Stimulated activated CD4-positive, alpha-beta T cell treated with anti-CD3 and anti-CD28 coated beads, Interleukin-1b, Interleukin-23, amount 100 ng/mL, for 48 hours (primary cell): ENCODE measurements at regions not wholly inside any gene's neighbourhood (a gene's known extent, or its start where the extent isn't known, plus 50 kb on each side); places are given as distances from the start of the nearest gene placed in this dataset.

ENCODE experiments used
- DNase-seq: peaks from one replicate; pipeline ENCODE4 v3.0.0-alpha.2; 2020

DNA sequence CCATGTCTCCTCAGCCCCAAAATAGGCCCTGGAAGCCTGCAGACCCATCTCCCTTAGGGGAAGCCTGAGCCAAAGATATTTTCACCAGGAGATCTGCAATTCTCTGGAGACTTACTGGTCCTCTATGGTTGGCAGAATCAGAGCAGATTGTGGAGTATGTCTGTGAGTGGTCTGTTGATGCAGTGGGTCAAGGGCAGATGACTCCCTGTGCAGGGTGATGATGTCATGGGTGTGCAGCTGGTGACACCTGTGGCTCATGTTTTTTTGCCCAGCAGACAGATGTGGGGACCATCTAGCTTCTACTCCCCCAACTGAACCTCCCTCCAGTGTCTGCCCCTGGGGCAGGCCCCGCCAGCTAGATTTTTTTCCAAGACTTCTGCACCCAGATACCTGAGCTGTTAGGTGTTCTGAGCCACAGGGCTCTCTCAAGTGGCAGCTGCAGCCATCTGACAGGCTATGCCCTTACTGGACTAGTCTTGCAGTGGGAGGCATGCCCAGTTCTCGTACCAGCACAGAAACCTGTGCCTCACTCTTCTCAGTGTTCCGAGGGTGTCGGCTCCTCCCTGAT, 558.7 kb upstream of the LRRTM1 start:
- no peak for DNase-seq

DNA sequence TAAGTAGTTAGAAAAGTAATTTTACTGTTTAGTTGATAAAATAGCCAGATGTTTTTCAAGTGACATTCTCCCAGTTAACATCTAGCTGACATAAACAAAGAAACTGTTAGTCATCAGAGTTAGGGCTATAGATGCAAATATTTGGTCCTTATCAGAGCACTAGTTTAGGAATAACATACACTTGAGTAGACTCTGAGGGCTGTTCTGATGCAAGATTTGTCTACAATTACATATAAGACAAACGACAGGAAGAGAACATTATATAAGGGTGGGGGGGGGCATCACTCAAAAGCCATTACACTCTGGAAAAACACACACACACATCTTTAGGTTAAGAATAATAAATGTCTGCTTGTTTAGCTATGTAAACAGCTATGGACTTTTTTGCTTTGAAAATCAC, 554.4 kb upstream of the LRRTM1 start:
- no peak for DNase-seq

DNA sequence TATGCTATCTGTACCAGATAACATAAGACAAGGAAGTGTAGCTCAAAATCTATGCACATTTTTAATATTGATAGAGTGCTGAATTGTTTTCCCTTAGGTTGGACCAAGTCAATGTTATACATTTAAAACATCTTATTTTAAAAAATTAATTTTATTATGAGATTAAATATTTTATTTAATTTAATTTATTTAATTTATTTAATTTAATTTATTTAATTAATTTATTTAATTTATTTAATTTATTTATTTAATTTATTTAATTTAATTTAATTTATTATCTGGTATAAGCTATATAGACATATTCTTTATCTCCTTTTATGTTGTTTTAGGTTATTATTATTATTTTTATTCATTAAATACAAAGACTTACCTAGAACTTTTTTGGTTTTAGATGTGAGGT, 551.7 kb upstream of the LRRTM1 start:
- no peak for DNase-seq

DNA sequence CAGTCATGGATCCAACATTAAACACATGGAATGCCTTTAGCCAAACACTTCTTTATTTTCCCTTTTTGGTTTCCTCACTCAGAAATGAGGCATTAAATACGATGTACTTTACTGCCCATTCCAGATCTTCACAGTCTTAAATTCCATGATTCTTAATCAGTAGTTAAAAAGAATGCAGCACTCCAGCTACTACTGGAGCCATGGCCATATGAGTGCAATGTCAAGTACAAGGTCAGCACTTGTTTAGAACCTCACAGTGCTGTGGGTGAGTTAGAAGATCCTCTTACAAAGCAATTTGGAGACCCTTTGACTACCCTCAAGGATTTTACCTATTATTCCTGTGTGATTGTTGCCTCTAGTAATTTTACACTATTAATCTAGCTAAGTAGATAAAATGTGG, 550.3 kb upstream of the LRRTM1 start:
- DNase-seq = no peak

DNA sequence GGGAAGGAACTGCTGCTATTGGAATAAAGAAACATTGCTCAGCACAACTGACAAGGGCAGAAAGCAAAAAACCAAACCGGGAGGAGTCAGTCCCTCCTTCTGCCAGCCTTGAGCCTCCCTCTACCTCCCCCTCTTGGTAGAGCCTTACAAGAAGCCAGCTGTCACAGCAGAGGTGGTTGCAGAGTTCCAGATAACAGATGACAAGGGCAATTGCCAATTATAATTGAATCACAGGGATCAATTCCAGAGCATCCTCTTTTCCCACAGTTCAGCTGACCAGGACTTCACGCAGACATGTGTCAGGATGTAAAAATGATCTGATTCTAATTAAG, 548.2 kb upstream of the LRRTM1 start:
- no peak for DNase-seq

DNA sequence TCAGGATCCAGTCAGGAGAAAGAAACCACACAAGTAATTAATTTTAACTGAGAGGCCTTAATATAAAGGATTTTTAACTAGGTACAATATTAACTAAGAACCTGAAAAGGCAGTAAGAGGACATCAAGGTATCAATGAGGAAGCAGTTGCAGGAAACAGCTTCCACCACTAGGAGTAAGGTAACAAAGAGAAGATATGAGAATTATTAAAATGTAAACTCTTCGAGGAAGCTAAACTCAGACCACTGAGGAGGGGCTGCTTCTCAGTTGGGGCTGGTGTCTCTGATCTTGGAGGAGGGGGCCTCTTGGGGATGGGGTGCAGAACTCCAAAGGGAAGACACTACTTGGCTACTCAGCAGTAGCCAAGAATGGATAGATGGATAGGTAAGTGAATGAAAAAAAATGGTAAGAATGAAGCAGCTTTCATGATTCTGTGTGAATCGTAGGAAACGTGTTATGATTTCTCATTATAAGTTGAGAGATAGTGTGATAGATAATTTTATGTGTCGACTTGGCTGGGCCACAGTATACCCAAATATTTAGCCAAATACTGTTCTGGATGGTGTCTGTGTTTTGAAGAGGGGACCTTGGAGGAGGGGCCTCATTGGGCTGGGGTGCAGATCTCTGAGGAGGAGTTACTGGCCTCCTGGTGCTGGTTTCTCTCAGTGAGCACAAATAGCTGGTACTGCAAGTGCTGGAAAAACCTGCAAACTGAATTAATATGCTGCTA, 547.7 kb upstream of the LRRTM1 start:
- no peak for DNase-seq

DNA sequence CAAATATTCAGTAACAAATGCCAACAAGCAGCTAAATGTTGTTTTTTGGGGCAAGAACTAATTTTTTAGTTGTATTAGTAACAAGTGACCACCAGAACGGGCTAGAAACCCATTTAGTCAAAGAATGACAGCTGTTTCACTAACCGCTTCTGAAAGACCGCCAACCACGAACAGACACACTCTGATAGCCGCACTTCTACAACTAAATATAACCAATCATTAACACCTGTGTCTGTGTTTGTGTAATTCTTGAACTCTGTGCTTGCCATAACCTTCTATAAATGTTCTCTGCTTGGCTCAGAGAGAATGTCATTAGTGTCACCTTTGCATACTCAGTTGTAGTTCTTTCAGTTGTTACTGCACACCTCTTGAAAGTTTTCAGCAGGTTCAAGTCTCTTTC, 526.3 kb upstream of the LRRTM1 start:
- DNase-seq = no peak

DNA sequence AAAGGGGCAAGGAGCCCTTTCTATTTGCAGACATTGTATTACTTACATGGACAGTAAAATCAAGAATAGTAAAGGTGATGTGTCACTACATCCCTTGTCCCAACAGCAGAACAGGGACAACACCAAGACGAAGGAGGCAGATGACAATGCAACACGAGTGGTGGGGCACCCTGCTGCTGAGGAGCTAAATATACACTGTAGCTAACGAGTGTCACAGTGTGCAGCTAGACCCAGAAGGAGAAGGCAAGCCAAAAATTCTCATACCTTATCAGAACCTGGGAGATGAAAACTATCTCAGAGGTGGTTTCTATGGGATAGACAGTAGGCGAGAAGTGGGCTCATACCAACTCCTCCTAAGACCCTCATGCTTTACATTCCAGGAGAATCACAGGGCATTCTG, 518.4 kb upstream of the LRRTM1 start:
- no peak for DNase-seq

DNA sequence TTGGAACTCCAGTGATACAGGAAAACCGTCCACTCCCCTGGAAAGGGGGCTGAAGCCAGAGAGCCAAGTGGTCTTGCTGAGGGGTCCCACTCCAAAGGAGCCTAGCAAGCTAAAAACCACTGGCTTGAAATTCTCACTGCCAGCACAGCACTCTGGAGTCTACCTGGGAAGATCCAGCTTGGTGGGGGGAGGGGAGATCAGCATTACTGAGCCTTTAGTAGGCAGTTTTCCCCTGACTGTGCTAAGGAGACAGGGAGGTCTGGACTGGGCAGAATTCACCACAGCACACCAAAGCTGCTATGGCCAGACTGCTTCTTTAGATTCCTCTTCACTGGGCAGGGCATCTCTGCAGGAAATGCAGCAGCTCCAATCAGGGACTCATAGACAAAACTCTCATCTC, 510.7 kb upstream of the LRRTM1 start:
- DNase-seq = no peak

DNA sequence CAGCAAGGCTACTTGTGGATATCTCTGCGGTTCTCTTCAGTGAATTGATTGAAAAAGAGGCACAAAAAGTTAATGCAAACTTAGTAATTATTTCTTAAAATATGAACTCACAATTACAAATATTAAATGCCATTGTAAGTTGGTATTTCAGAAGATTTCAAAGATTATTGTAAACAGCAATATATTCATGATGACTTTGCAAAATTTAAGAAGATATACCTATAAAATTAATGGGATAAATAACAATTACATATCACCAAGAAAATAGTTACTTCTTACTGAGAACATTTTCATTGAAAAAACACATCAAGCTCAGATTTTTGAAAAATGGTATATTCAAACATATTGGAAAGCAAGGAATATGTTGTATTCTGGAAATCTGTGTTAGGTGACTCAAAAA, 482.0 kb upstream of the LRRTM1 start:
- no peak for DNase-seq

DNA sequence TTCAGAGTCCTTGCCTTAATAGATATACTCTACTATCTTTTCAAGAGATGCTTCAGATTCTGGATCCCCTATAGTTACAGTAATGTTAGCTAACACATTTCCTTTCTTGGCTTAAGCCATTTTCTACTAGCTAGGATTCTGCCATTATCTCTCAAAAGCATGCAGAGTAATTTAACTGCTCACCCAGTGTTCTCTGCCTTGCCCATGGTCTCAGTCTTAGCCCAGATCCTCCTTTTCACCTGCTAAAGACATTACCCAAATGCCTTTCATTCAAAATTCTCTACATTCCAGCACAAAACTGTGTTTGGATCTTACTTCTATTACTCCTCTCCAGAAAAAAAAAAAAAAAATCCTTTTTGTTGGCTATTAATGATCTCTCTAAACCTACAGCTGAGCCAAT, 474.2 kb upstream of the LRRTM1 start:
- DNase-seq = no peak

DNA sequence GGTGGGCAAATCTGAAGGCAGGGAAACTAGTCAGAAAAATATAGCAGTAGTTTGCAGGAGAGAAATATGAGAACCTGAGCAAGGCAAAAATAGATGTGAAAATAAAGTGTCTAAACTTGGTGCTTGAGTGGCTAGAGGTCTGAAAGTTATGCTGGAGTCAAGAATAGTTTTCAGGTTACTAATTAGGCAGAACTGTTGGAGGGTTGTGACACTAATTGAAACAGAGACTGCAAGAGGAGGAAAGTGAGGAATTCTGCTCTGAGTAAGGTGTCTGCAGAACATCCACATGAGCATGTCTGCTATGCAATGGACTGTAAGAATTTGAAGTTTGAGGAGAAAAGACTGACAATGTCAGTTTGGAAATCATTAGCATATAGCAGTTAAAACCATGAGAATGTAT, 444.0 kb upstream of the LRRTM1 start:
- no peak for DNase-seq

DNA sequence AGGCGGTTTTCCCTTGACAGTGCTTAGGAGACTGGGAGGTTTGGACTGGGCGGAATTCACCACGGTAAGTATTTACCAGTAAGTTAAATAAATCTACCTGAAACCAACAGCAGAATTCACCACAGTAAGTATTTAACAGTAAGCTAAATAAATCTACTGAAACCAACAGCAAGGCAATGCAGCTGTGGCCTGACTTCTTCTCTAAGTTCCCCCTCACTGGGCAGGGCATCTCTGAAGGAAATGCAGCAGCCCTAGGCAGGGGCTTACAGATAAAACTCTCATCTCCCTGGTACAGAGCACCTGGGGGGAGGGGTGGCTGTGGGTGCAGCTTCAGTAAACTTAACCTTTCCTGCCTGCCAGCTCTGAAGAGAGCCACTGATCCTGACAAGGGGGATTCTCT, 432.5 kb upstream of the LRRTM1 start:
- no peak for DNase-seq

DNA sequence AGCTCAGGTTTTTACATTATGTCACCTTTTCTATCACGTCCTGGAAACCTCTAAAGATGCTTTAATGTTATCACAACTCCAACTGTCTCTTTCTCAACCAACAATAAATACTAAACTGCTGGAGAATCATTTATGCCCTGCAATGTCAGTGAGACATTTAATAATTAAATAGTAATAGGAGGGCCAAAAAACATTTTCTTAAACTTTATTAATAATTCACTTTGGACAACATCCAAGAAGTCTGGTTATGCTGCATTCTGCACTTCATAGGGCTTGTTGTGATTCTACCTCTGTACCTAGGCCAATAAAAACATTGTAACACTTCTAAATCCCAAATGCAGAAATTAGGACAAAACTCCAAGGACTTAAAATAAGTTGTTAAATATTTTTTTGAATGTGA, 420.4 kb upstream of the LRRTM1 start:
- no peak for DNase-seq

DNA sequence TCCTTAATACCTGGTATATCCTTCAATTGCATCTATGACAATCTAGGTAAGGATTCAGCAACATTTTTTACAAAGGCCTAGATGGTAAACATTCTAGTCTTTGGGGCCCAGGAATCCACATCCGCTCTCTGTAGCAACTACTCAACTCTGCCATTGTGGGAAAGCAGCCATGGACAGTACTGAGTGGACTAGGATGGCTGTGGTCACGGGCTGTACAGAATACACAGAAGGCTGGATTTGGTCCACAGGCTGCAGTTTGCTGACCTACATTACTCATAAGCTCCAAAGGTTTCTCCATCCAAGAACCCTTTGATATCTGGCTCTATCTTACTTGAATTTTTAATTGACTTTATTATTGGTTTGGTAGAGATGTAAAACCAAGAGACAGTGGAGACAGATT, 418.3 kb upstream of the LRRTM1 start:
- no peak for DNase-seq

DNA sequence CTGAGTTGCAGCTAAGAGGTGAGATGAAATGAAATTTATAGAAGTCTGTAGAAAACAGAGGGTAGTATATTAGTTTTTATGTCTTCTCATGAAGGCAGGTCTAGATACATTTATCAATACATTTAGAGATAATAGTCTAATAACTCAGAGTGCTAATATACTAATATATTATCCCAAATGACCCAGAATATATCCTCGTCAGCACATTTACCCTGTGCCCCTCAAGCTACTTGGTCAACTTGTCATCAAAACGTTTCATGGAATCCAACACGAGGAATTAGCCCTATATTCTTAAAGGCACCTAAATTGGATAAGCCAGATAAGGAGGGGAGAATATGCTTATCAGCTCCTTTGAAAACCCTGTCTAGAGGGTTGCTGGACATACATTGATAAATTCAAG, 415.1 kb upstream of the LRRTM1 start:
- no peak for DNase-seq

DNA sequence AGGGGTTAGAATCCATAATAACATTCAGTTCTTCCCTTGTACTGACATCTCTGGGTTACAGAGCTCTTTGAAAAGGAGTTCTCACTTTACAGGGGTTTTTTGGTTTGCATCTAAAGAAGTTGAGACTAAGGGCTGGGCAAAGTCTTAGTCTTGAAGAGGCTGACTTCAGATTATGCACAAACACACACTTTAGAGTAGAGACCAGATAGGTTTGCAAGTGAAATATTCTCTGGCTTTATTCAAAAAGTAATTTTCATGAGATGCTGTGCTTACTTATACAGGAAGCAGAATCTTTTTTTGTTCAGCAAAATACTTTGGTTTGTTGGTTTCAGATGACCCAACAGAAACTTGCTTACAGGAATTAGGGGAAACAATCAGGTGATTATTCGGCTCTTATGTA, 410.9 kb upstream of the LRRTM1 start:
- no peak for DNase-seq

DNA sequence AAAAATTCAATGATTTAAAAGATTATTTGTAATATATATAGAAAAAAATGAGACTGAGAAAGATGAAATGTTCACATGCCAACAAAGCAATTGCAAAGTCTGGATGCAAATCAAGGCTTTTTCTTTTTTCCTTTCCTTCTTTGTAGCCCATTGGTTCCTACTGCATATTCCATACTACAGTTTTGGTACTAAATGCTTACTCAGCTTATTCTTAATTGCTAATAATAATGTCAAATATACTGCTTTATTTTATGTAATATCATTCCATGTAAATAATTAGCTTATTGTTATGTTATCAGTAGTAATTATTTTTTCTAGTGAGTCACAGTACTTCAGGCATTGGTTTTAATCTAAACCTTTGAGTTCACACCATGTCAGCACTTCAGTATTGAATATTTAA, 407.4 kb upstream of the LRRTM1 start:
- DNase-seq = no peak

DNA sequence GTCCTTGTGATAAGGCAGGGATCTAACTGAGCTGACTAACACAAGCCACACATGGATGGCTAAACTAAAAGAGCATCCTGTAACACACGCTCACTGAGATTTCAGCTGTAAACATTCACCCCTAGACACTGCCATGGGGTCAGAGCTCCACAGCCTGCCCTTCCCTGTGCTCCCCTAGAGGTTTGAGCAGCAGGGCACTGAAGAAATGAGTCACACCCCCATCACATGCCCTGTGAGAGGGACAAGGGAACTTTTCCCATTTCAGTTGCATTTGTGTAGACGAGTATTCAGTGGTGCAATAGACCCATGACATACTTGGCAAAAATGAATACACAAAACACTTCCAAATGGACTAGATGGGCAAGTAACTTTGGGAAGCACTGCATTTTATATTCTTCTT, 402.4 kb upstream of the LRRTM1 start:
- no peak for DNase-seq

DNA sequence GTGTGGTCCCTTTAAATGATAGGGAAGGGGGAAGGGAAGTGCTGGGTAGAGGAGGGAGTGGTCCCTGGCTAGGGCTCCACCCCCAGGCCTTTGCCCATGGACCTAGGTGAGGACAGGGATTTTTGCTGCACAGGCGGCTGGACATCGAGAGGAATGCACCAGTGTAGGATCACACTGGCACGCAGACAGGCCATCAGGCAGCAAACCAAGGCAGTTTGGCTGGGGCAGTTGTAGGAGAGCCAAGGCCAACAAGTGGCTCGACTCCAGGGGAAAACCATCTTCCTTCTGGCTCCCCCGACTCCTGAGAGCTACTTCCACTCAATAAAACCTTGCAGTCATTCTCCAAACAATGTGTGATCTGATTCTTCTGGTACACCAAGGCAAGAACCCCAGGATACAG, 402.0 kb upstream of the LRRTM1 start:
- no peak for DNase-seq

DNA sequence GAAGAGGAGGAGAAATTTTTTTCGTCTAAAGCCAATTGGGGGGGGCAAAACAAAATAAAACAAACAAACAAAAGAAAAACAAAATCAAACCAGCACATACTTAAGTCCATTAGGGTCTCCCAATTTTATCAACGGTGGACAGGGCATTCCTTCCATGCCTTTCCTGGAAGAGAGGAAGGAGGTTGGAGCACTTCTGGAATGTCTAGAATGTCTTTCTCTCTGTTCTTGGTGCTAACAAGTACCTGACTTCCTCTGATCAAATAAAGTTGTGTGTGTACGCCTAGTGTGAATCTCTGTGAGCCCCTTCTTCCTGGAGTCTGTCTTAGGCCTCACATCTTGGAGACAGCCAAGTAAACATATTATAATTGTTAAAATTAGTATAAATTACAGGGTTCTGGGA, 399.0 kb upstream of the LRRTM1 start:
- no peak for DNase-seq

DNA sequence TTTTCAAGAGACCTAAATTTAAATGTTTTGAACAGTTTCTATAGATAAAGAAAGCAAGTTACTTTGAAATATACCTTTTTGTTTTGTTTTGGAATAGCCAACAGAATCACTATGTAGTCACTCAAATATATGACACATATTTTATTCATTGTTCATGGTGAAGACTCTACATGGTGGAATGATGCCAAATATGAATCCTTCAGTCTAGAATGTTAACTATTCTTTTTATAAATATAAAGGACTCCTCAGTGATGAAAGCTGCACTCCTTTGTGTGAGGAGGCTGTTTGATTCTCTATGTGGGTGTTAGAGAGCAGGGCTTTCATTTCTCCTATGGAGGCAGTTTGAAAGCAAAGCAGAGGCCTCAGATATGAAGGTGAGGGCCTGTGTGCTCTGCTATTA, 396.4 kb upstream of the LRRTM1 start:
- no peak for DNase-seq
